Naive B cell (primary cell): ENCODE measurements at regions not wholly inside any gene's neighbourhood (a gene's known extent, or its start where the extent isn't known, plus 50 kb on each side); places are given as distances from the start of the nearest gene placed in this dataset.
"Not testable (repeated sequence)": the region's sequence is repeated elsewhere in the genome, so short reads cannot be mapped to it uniquely, and the experiment has no call there.

Experiments
- ATAC-seq, 2 donors: fragments of 150-1000 bp; cut with Tn5 transposase; 2 replicates each; pipeline ENCODE4 v1.10.0; 2021; ENCODE audit warnings: low read depth in 2 of 2, mild to moderate bottlenecking in 2 of 2, moderate library complexity in 2 of 2
- DNase-seq: peaks from one replicate; pipeline ENCODE4 v3.0.0; 2022
- H3K27ac Mint-ChIP-seq, 6 donors: one replicate each; pipeline ENCODE4 v1.8.0; 2020 to 2022; ENCODE audit warnings: mild to moderate bottlenecking in 6 of 6, mixed read lengths in 6 of 6, moderate library complexity in 5 of 6, inconsistent platforms in 2 of 6
- H3K27me3 Mint-ChIP-seq, 3 donors: one replicate each; pipeline ENCODE4 v1.8.0; 2021 to 2022; ENCODE audit warnings: mixed read lengths in 3 of 3, mild to moderate bottlenecking in 1 of 3
- H3K36me3 Mint-ChIP-seq, 2 donors: one replicate each; pipeline ENCODE4 v1.8.0; 2020 to 2022; ENCODE audit warnings: mixed read lengths in 2 of 2, inconsistent platforms in 1 of 2, mild to moderate bottlenecking in 1 of 2
- H3K4me1 Mint-ChIP-seq, 3 donors: one replicate each; pipeline ENCODE4 v1.8.0; 2020 to 2022; ENCODE audit warnings: mixed read lengths in 3 of 3, inconsistent platforms in 1 of 3, mild to moderate bottlenecking in 1 of 3, moderate library complexity in 1 of 3
- H3K4me3 Mint-ChIP-seq, 8 donors: one replicate each; pipeline ENCODE4 v1.8.0; 2020 to 2022; ENCODE audit warnings: mild to moderate bottlenecking in 8 of 8, mixed read lengths in 8 of 8, moderate library complexity in 8 of 8, inconsistent platforms in 2 of 8
- H3K9me3 Mint-ChIP-seq, 7 donors: one replicate each; pipeline ENCODE4 v1.8.0; 2020 to 2022; ENCODE audit warnings: mixed read lengths in 7 of 7, mild to moderate bottlenecking in 5 of 7, inconsistent platforms in 2 of 7, moderate library complexity in 1 of 7

DNA sequence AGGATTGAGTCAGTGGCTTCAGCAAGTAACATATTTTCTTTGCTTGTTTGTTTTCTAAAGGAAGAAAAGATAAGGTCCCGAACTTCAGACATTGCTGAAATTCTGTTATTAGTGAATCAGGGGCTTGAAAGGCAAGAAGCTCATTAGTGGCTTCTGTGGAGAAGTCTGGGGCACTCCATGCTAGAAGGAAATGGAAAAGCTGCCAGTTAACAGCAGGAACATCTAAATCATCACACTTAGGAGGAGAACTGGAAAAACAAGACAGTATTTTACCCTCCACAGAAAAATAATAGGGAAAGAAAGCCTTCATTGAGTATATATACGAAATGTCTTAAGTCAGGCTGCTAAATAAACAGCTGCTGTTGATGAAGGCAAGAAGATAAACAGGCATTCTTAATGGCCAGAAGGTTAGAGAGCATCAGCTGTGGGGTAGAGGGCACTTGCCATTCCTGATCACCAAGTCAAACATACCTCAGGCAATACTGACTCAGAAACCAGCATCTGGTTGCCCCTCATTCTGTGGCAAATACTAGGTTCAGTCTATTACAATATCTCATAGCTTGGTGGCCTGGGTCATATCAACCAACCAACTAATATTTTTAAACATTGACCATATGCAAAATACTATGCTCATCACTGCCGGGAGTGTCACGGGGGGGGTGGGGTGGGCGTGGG, 143.2 kb upstream of the TENT5A start:
- Mint-ChIP-seq H3K4me3 (no peak overlapping the region), H3K9me3 (no peaks in the 10 kb centered on the region), H3K27ac (no peak overlapping the region), H3K4me1 (no peaks in the 10 kb centered on the region), H3K36me3 (no peaks in the 10 kb centered on the region), H3K27me3 (peaks cover 0 to 21% (median 19%) of the 10 kb centered on the region in 3 donors)
- DNase-seq (no peak), ATAC-seq (no peak)

DNA sequence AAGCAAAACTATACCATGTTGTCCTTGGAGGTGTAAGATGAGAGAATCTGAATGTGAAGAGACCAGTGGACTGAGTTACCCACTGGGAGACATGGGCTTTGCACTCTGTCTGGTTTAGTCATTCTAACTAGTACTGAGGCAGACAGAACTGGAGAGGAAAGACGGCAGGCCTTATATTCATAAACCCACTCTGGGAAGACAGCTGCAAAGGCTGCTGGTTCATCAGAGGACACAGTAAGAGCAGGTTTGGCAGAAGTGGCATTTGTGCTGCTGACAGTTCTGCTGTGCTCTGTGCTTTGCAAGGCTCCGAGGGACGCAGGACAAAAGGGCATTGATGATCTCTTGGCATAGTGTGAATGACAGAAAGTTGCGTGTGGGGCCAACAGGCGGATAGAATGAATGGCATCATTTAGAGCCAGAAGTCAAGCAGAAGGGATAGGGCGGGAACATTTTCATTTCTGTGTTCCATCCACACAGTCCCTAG, 142.3 kb upstream of the TENT5A start:
- Mint-ChIP-seq H3K4me1 (no peaks in the 10 kb centered on the region), H3K27ac (no peak overlapping the region)

DNA sequence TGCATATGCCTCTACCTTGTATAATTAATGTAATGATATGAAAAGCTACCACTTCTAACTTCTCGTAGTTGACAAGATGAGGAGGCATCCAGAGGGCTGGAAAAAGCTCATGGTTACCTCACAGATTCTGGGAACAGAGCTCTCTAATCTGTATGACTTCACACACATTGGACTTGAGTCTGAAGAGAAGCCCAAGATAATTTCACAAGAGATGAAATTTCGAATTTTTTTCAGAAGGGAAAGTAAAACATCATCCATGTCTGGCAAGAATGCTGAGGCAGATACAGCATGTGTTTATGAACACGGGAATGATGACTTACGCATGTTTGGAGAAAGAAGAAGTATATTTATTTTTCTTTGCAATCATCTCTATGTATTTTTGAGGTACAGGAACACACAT, 141.8 kb upstream of the TENT5A start:
- no peaks in the 10 kb centered on the region for H3K36me3 Mint-ChIP-seq
- H3K27me3 Mint-ChIP-seq, result peaks cover 0 to 21% (median 19%) of the 10 kb centered on the region in 3 donors
- ATAC-seq (no peak), DNase-seq (no peak)
- H3K27ac Mint-ChIP-seq, result no peak overlapping the region
- H3K9me3 Mint-ChIP-seq, result no peaks in the 10 kb centered on the region
- H3K4me3 Mint-ChIP-seq, result no peak overlapping the region
- no peaks in the 10 kb centered on the region for H3K4me1 Mint-ChIP-seq

More for the DNA sequence above, 142.3 kb upstream of the TENT5A start:
- H3K4me3 Mint-ChIP-seq, result no peak overlapping the region
- H3K9me3 Mint-ChIP-seq, result no peaks in the 10 kb centered on the region
- peaks cover 0 to 21% (median 19%) of the 10 kb centered on the region in 3 donors for H3K27me3 Mint-ChIP-seq
- no peak for DNase-seq
- no peaks in the 10 kb centered on the region for H3K36me3 Mint-ChIP-seq
- no peak for ATAC-seq

DNA sequence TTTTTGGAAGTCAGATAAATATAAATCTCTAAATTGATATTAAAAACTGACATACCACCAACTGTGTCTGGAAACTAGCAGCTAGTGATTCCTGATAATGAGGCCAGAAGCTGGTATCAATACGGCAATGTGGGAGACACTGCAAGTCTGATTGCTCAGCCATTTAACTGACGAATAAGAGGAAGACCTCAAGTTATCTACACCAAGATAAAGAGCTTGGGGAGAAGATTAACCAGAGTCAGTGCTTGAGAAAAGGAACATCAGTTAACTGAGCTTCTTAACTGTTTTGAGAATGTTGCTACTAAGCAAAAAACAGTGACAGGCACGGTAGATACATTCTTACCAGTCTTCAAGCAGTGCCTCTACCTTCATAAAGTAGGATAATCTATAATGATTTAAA, 140.4 kb upstream of the TENT5A start:
- no peak overlapping the region for H3K27ac Mint-ChIP-seq

DNA sequence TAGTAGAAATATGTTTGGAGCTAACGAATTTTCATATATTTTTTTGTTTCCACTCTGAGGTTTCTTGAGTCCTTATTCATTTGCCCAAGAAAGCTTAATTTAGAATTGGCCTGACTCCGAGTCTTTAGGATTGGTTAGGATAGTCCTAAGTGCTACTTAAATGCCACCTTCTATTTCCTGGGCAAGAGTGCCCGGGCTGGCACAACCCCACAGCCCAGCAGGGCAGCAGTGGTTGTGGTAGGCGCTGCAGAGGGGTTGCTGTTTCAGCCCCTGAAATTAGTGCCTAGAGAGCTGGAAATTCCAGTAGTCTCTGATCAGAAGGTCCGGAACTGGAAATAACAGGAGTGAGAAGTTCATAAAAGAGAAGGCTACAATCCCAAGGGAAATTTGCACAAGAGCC, 139.4 kb upstream of the TENT5A start:
- DNase-seq (no peak), ATAC-seq (no peak)
- Mint-ChIP-seq H3K9me3 (no peaks in the 10 kb centered on the region), H3K27me3 (peaks cover 0 to 15% (median 13%) of the 10 kb centered on the region in 3 donors), H3K4me3 (no peak overlapping the region), H3K27ac (no peak overlapping the region), H3K4me1 (no peaks in the 10 kb centered on the region), H3K36me3 (no peaks in the 10 kb centered on the region)

More for the DNA sequence above, 140.4 kb upstream of the TENT5A start:
- Mint-ChIP-seq H3K27me3 (peaks cover 0 to 19% (median 19%) of the 10 kb centered on the region in 3 donors), H3K4me1 (no peaks in the 10 kb centered on the region), H3K9me3 (no peaks in the 10 kb centered on the region), H3K36me3 (no peaks in the 10 kb centered on the region), H3K4me3 (no peak overlapping the region)
- no peak for ATAC-seq
- no peak for DNase-seq

DNA sequence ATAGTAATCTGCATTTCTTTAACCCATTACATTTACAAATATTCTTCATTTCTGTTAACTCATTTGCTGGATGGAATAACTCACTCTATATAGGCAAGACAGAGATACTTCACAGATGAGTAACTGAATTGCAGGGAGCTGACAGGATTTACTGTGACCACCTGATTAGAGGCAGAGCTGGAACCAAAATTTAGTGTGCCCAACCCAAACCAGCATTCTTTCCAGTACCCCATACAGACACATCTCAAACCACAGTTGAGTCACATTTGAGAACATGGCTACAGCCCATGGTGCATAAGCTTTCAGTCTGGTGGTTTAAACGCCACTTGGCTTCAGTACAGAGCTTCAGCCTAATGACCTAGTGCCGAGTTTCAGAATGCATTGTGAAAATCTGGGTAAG, 138.4 kb upstream of the TENT5A start:
- Mint-ChIP-seq H3K4me3 (no peak overlapping the region), H3K27me3 (peaks cover 0 to 9% (median 7%) of the 10 kb centered on the region in 3 donors), H3K27ac (no peak overlapping the region), H3K4me1 (no peaks in the 10 kb centered on the region), H3K9me3 (no peaks in the 10 kb centered on the region), H3K36me3 (no peaks in the 10 kb centered on the region)
- ATAC-seq (no peak), DNase-seq (no peak)

DNA sequence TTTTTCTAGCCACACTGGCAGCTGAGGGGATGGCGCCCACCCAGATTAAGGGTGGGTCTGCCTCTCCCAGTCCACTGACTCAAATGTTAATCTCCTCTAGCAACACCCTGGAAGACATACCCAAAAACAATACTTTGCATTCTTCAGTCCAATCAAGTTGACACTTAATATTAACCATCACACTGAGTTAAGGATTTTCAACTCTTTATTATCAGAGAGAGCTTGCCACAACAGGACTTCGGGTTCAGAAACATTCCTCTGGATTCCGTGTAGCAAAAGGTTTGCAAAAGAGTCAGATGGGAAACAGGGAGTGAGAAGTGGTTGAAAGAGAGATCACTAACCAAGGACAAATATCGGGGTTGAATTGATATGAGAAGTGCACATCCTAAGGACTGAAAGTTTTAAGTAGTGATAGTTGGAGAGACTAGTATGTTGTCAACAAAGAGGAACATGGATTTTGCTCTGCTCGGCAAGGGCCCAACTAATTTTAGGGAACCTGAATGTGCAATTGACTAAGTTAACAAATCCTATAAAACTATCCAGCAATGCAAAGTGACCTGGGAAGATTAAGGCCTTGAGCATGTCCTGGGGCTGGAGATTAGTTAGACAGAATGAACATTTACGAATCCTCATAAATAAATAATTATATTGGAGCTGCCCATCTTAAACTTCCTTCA, 137.0 kb upstream of the TENT5A start:
- no peaks in the 10 kb centered on the region for H3K9me3 Mint-ChIP-seq
- no peak for ATAC-seq
- H3K4me1 Mint-ChIP-seq, result no peaks in the 10 kb centered on the region
- no peak for DNase-seq
- H3K27ac Mint-ChIP-seq, result no peak overlapping the region
- peaks cover 0 to 9% (median 7%) of the 10 kb centered on the region in 3 donors for H3K27me3 Mint-ChIP-seq
- no peak overlapping the region for H3K4me3 Mint-ChIP-seq
- no peaks in the 10 kb centered on the region for H3K36me3 Mint-ChIP-seq

DNA sequence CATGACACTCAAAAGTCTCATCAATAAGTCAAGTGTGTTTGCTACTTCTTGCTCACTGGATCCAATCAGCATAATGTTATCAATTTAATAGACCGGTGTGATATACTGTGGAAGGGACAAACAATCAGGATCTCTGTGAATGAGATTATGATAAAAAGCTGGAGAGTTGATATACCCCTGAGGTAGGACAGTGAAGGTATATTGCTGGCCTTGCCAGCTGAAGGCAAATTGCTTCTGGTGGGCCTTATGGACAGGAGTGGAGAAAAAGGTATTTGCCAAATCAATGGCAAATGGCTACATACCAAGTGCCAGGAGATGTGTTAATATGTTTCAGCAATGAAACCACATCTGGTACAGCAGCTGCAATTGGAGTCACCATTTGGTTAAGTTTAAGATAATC, 134.4 kb upstream of the TENT5A start:
- H3K4me1 Mint-ChIP-seq, H3K27me3 Mint-ChIP-seq, ATAC-seq, H3K36me3 Mint-ChIP-seq, H3K27ac Mint-ChIP-seq, H3K9me3 Mint-ChIP-seq, DNase-seq, H3K4me3 Mint-ChIP-seq: not testable (repeated sequence)

DNA sequence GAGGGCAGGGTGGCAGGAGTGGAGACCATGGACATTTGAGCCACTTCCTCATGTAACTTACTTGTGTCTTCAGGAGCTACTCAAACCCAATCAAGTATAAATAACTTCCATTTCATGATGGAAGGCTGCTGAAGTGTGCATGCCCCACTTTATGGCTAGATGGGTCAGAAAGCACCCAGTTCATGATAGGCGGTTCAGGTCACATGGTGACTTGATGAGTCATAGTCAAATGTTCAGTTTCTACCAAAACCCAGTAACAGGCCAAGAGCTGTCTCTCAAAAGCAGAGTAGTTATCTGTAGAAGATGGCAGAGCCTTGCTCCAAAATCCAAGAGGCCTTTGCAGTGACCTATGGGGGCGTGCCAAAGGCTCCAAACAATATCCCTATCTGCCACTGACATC, 133.7 kb upstream of the TENT5A start:
- H3K4me3 Mint-ChIP-seq, result no peak overlapping the region

DNA sequence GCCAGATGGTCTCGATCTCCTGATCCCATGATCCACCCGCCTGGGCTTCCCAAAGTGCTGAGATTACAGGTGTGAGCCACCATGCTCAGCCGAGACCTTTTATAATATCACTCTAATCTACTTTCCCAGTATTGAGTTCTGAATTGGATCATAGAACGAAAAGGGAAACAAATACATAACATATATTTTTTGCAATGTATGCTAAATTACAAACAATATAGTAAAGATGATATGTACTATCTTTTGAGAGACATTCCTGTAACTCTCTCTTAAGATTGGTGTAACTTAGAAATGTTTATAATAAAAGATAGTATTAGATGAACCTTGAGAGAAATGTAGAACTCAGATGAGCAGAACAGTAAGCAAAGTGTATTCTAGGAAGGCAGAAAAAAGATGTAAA, 129.2 kb upstream of the TENT5A start:
- Mint-ChIP-seq H3K9me3 (no peaks in the 10 kb centered on the region), H3K27me3 (peaks cover 0 to 4% (median 0%) of the 10 kb centered on the region in 3 donors), H3K4me3 (no peak overlapping the region), H3K4me1 (no peaks in the 10 kb centered on the region), H3K27ac (no peak overlapping the region), H3K36me3 (no peaks in the 10 kb centered on the region)
- ATAC-seq, result no peak
- DNase-seq, result no peak

More for the DNA sequence above, 133.7 kb upstream of the TENT5A start:
- H3K36me3 Mint-ChIP-seq, result no peaks in the 10 kb centered on the region
- H3K27ac Mint-ChIP-seq, result no peak overlapping the region
- H3K4me1 Mint-ChIP-seq, result no peaks in the 10 kb centered on the region
- no peaks in the 10 kb centered on the region for H3K9me3 Mint-ChIP-seq
- ATAC-seq, result no peak
- H3K27me3 Mint-ChIP-seq, result peaks cover 0 to 3% (median 0%) of the 10 kb centered on the region in 3 donors
- DNase-seq, result no peak

DNA sequence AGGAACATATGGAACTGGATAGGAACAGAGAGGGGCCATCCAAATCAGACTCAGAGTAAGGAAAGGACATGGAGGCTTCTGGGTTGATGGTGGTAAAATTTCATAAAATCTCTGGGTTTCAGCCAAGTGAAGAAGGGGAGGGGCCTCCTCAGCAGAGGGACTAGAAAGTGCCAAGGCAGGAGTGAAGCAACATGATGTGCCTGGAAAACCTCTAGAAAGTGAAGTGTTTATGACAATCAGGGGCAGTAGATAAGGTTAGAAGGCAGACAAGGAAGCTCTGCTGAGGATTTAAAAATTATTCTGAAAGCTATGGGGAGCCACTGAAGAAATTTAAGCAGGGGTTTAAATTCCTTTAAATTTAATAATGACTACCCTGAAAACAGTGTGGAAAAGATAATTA, 126.0 kb upstream of the TENT5A start:
- H3K27me3 Mint-ChIP-seq, result peaks cover 0 to 11% (median 10%) of the 10 kb centered on the region in 3 donors
- H3K4me3 Mint-ChIP-seq, result no peak overlapping the region
- H3K9me3 Mint-ChIP-seq, result peaks cover 0 to 11% (median 8%) of the 10 kb centered on the region in 7 donors
- ATAC-seq (no peak), DNase-seq (no peak)
- H3K27ac Mint-ChIP-seq, result no peak overlapping the region
- H3K4me1 Mint-ChIP-seq, result no peaks in the 10 kb centered on the region
- H3K36me3 Mint-ChIP-seq, result no peaks in the 10 kb centered on the region

DNA sequence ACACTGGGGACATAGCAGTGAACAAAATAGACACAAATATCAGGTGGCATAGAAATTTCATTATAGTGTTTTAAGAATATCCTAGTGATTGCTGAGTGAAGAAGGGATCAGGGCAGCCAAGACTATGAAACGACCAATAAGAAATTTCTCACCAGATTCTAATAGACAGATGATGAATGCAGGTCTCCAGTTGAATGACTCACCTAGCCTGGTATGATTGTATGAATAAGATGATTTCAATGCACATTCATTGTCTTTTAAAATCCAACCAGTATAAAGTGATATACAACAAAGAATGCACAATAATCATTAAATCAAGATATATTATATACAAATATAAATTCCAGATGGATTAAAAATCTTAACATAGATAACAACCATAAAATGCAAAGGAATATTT, 124.5 kb upstream of the TENT5A start:
- no peak overlapping the region for H3K4me3 Mint-ChIP-seq
- no peaks in the 10 kb centered on the region for H3K4me1 Mint-ChIP-seq
- no peak overlapping the region for H3K27ac Mint-ChIP-seq
- peaks cover 0 to 23% (median 16%) of the 10 kb centered on the region in 7 donors for H3K9me3 Mint-ChIP-seq
- peaks cover 0 to 21% (median 11%) of the 10 kb centered on the region in 3 donors for H3K27me3 Mint-ChIP-seq
- DNase-seq (no peak), ATAC-seq (no peak)
- peaks cover 0 to 8% of the 10 kb centered on the region in 2 donors for H3K36me3 Mint-ChIP-seq

DNA sequence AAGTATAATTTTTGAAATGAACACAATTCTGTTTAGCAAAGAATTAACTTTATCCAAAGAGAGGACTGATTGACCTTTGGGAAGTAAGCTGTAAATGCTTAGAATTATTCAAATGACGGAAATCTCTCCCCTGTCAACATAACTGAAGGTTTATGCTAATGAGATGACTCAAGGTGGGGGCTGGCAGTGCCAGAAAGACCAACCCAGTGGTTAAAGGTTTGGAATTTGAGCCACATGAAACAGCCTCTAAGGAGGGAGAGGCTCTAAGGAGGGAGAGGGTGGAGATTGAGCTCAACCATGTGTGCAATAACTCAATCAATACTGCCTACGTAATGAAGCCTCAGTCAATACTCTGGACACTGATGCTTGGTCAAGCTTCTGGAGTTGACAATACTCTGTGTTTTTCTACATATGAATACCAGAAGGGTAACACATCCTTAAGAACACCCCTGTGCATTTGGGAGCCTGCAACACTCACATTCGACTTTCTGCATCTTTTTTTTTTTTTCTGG, 123.4 kb upstream of the TENT5A start:
- Mint-ChIP-seq H3K4me3 (no peak overlapping the region), H3K4me1 (no peaks in the 10 kb centered on the region), H3K27ac (no peak overlapping the region), H3K9me3 (peaks cover 8 to 30% (median 23%) of the 10 kb centered on the region in 7 donors), H3K36me3 (peaks cover 0 to 20% of the 10 kb centered on the region in 2 donors), H3K27me3 (peaks cover 4 to 31% (median 15%) of the 10 kb centered on the region in 3 donors)
- DNase-seq (no peak), ATAC-seq (no peak)
